ENCODE measurements at regions not wholly inside any gene's neighbourhood (a gene's known extent, or its start where the extent isn't known, plus 50 kb on each side); places are given as distances from the start of the nearest gene placed in this dataset.

DNA sequence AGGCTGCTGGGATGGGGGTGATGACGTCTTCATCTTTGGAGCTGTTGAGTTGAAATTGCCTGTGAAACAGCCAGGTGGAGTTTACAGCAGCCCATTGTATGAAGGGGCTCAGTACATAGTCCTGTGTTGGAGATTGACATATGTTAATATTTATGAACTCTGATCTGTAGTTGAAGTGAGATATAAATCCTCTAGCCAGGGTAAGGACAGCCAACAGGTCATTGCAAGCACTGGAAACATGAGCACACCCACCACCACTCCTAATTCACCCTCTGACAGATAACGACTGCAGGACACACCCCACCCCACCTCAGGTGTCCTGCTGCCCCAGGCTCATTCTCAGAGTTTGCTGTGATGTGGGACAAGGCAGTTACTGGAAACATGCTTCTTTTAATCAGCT is 112.4 kb upstream of the TRIB2 start:
- H3K27me3 ChIP-seq, result no peaks in the 10 kb centered on the region
- 70 to 82% methylated on average over 2 of the region's 2 CpGs for WGBS, 2 donors
- intact Hi-C loops (cut with DNase I), result no loop called here

DNA sequence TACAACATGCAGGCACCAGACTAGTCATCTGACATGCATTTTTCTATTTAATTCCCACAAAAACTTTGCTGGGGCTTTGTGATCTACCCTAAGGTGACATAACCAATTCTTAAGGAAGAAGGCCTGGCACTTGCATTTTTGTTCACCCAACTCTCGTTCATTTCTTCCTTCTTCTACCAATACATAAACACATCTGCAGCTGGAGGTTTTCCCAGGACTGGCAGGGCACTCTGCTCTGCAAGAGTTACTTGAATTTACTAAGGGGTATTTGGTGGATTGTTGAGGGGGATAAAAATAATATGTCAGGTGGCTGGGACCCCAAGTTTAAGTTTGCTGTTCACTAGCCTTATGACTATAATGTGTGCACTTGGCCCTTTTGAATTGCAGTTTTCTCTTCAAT is 111.4 kb upstream of the TRIB2 start:
- H3K9me3 ChIP-seq, result no peaks in the 10 kb centered on the region
- no peak overlapping the region for H3K27ac ChIP-seq
- WGBS, 2 donors, result 82 to 83% methylated on average over 1 of the region's 1 CpG
- no peaks in the 10 kb centered on the region for H3K36me3 ChIP-seq
- H3K27me3 ChIP-seq, result no peaks in the 10 kb centered on the region
- peaks cover 0 to 7% of the 10 kb centered on the region in 2 donors for H3K4me1 ChIP-seq
- TF ChIP-seq POLR2A (IDR thresholded peaks at IDR 0.05), result no peak
- TF ChIP-seq, protein P1, sequence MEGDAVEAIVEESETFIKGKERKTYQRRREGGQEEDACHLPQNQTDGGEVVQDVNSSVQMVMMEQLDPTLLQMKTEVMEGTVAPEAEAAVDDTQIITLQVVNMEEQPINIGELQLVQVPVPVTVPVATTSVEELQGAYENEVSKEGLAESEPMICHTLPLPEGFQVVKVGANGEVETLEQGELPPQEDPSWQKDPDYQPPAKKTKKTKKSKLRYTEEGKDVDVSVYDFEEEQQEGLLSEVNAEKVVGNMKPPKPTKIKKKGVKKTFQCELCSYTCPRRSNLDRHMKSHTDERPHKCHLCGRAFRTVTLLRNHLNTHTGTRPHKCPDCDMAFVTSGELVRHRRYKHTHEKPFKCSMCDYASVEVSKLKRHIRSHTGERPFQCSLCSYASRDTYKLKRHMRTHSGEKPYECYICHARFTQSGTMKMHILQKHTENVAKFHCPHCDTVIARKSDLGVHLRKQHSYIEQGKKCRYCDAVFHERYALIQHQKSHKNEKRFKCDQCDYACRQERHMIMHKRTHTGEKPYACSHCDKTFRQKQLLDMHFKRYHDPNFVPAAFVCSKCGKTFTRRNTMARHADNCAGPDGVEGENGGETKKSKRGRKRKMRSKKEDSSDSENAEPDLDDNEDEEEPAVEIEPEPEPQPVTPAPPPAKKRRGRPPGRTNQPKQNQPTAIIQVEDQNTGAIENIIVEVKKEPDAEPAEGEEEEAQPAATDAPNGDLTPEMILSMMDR (IDR thresholded peaks at IDR 0.05), result no peak
- H3K4me3 ChIP-seq (replicated peaks in 1 of 3), result no peak overlapping the region
- no peak for DNase-seq
- intact Hi-C loops (cut with DNase I), result no loop called here

More for the DNA sequence above, 112.4 kb upstream of the TRIB2 start:
- H3K9me3 ChIP-seq, result no peaks in the 10 kb centered on the region
- H3K36me3 ChIP-seq, result no peaks in the 10 kb centered on the region
- H3K4me3 ChIP-seq (replicated peaks in 1 of 3), result no peak overlapping the region
- DNase-seq, result no peak
- H3K4me1 ChIP-seq, result peaks cover 0 to 7% of the 10 kb centered on the region in 2 donors
- no peak for TF ChIP-seq POLR2A (IDR thresholded peaks at IDR 0.05)
- TF ChIP-seq, protein P1 (IDR thresholded peaks at IDR 0.05), result no peak
- H3K27ac ChIP-seq, result no peak overlapping the region

DNA sequence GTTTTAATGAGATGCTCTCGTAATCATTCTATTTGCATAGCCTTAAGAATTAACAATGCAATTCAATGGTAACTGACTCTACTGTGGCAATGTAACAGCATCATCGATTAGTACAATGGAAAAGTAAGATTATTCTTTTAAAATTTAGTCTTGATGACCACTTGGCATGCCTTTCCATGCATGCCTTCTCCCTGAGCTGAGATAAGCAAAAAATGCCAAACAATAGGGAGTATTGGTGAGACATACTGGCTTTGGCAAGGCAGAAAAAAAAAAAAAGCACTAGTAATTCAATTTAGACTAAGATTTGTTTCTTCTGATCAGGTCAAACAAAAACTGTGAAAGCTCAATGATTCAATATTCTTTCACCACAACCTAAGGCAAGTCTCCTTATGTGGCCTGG is 110.8 kb upstream of the TRIB2 start:
- H3K9me3 ChIP-seq, result no peaks in the 10 kb centered on the region
- H3K4me1 ChIP-seq, result peaks cover 0 to 7% of the 10 kb centered on the region in 2 donors
- H3K4me3 ChIP-seq (replicated peaks in 1 of 3), result no peak overlapping the region
- H3K27ac ChIP-seq, result no peak overlapping the region
- DNase-seq, result no peak
- no peaks in the 10 kb centered on the region for H3K27me3 ChIP-seq
- TF ChIP-seq POLR2A (IDR thresholded peaks at IDR 0.05), result no peak
- TF ChIP-seq, protein P1 (IDR thresholded peaks at IDR 0.05), result no peak
- H3K36me3 ChIP-seq, result no peaks in the 10 kb centered on the region
- intact Hi-C loops (cut with DNase I), result no loop called here
- 70 to 71% methylated on average over 2 of the region's 2 CpGs for WGBS, 2 donors

DNA sequence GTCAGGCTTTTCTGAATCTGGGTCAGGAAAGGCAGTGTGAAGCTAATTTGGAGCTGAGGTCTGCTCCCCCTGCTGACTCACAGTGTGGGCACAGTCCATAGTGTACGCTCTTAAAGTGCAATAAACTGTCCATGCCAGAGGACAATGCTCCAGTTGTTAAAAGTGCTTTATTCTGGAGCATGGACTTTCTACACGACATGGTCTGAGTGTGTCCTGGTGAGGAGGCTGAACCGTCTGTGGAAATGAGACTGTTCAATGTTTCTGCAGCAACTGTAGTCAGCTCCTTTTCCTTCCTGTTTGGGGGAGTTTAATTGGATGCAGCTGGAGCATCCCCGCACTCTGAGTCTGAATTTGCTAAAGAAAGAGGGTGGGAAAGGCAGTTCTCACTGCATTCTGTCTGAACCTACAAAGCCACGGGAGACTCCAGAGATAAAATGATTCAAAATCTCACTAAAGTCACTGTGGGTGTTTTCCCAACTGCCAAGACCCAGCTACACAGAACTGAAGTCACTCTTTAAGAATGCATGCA is 110.2 kb upstream of the TRIB2 start:
- 43 to 50% methylated on average over 5 of the region's 5 CpGs for WGBS, 2 donors
- no peaks in the 10 kb centered on the region for H3K27me3 ChIP-seq
- H3K27ac ChIP-seq, result no peak overlapping the region
- no peak overlapping the region for H3K4me3 ChIP-seq (replicated peaks in 1 of 3)
- DNase-seq, result no peak
- no peaks in the 10 kb centered on the region for H3K36me3 ChIP-seq
- intact Hi-C loops (cut with DNase I), result no loop called here
- H3K4me1 ChIP-seq, result peaks cover 0 to 7% of the 10 kb centered on the region in 2 donors
- no peak for TF ChIP-seq POLR2A (IDR thresholded peaks at IDR 0.05)
- TF ChIP-seq, protein P1 (IDR thresholded peaks at IDR 0.05), result no peak
- no peaks in the 10 kb centered on the region for H3K9me3 ChIP-seq

DNA sequence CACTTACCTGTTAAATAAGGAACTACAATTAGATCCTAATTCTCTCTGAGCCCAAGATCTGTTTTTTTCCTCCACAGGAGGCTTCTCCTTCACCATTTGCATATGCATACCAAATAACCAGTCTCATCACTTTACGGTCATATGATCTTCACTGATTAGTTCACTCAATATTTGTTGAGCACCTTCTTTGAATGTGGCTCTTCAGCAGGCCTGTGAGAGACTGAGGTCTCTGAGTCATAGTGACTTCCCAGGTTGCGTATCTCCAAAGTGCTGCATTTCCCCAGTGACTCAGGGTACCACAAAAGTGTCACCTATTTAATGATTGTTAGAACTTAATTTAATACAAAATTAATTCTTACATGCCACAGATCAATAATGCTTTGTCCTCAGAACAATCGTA is 108.8 kb upstream of the TRIB2 start:
- intact Hi-C loops (cut with DNase I), result no loop called here
- 92 to 93% methylated on average over 3 of the region's 3 CpGs for whole genome bisulfite sequencing, 2 donors
- no peak for DNase-seq

More for the DNA sequence above, 108.8 kb upstream of the TRIB2 start:
- H3K9me3 ChIP-seq, result no peaks in the 10 kb centered on the region
- H3K27me3 ChIP-seq, result no peaks in the 10 kb centered on the region
- H3K27ac ChIP-seq, result no peak overlapping the region
- H3K4me1 ChIP-seq, result peaks cover 3 to 7% of the 10 kb centered on the region in 2 donors
- TF ChIP-seq, protein P1 (IDR thresholded peaks at IDR 0.05), result no peak
- no peak for TF ChIP-seq POLR2A (IDR thresholded peaks at IDR 0.05)
- H3K36me3 ChIP-seq, result no peaks in the 10 kb centered on the region
- no peak overlapping the region for H3K4me3 ChIP-seq (replicated peaks in 1 of 3)
